ENCODE measurements at regions not wholly inside any gene's neighbourhood (a gene's known extent, or its start where the extent isn't known, plus 50 kb on each side); places are given as distances from the start of the nearest gene placed in this dataset.

DNA sequence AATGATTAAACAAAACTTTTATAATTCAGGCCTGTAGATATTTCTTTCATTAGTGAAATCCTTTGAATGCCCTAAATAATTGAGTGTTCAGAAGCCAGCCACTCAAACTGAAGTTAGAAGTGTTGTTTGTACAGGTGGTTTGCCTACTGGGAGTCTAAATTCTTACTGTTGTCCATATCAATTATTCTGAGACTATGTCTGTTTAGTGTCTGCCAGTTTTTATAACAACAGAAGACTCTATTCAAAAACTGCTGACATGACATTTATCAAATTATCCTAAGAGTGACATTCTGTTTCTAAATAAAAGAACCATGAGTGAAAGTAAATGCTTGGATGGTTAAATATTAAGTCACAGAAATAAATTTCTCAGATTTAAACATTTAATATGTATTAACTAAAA lies 375.1 kb downstream of the FAT4 start:
- TF ChIP-seq GATA2 (IDR thresholded peaks at IDR 0.05; ENCODE audit: low read depth, low read length) (no peak), GATA3 (IDR thresholded peaks at IDR 0.05; ENCODE audit: low read depth, low read length) (no peak)

Data from SH-SY5Y (cell line).